HepG2 (cell line): ENCODE measurements at regions not wholly inside any gene's neighbourhood (a gene's known extent, or its start where the extent isn't known, plus 50 kb on each side); places are given as distances from the start of the nearest gene placed in this dataset.

Source experiments
- ADNP ChIP-seq: sonication (generic); formaldehyde crosslinking; IDR thresholded peaks from 2 replicates; pipeline ENCODE4 v1.4.0; 2020; ENCODE audit warnings: missing genetic modification reagents
- FOSL1 ChIP-seq: sonication (generic); formaldehyde crosslinking; IDR thresholded peaks from 2 replicates; pipeline ENCODE4 v1.9.0; 2021; ENCODE audit warnings: missing genetic modification reagents, borderline replicate concordance
- PHF8 ChIP-seq: sonication (generic); formaldehyde crosslinking; IDR thresholded peaks from 2 replicates; pipeline ENCODE4 v1.5.0; 2020; ENCODE audit warnings: missing genetic modification reagents
- RFX5 ChIP-seq: IDR thresholded peaks from 2 replicates; pipeline ENCODE4 v1.6.1; 2011; ENCODE audit warnings: low read depth, low read length, improper control_type of control experiment
- RNF2 ChIP-seq: fragments of 450-650 bp; conservative IDR thresholded peaks from 2 replicates; pipeline ENCODE4 v1.6.1; 2016; ENCODE audit warnings: low read depth
- ZNF101 ChIP-seq: sonication (generic); formaldehyde crosslinking; IDR thresholded peaks from 2 replicates; pipeline ENCODE4 v1.4.0; 2020; ENCODE audit warnings: mild to moderate bottlenecking, low read depth, missing genetic modification reagents, borderline replicate concordance
- ZNF282 ChIP-seq: fragments of 450-650 bp; IDR thresholded peaks from 2 replicates; pipeline ENCODE4 v1.6.1; 2018; ENCODE audit not compliant: partially characterized antibody
- ZNF709 ChIP-seq: sonication (generic); formaldehyde crosslinking; IDR thresholded peaks from 2 replicates; pipeline ENCODE4 v1.5.0; 2020; ENCODE audit warnings: mild to moderate bottlenecking, missing genetic modification reagents
- ZNF776 ChIP-seq: sonication (generic); formaldehyde crosslinking; IDR thresholded peaks from 2 replicates; pipeline ENCODE4 v1.4.0; 2020; ENCODE audit warnings: mild to moderate bottlenecking, missing genetic modification reagents
- TF ChIP-seq, protein P1 (sequence below): sonication (generic); formaldehyde crosslinking; IDR thresholded peaks from 2 replicates; pipeline ENCODE4 v1.5.0; 2020; ENCODE audit warnings: mild to moderate bottlenecking, missing genetic modification reagents, moderate library complexity

DNA sequence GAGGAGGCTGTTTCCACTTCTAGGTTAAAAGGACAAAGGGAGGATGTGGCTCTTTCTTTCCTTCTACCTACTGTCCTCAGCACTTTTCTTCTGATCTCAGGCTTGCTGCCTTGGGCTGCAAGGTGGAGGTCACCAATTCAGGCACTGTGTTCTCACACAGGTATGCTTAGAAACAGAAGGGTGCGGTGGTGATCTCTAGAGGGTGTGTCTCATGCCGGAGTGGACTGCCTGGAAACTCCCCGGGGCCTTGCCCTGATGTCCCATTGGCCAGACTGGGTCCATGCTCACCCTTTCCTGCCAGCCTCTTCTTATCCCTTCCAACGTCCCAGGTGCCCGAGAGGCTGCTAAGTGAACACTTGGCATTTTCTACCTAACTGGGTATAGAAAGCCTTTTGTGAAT, 1197.6 kb downstream of the AACS start:
- TF ChIP-seq FOSL1 (CRISPR knock-in tag) (no peak), RFX5 (no peak), ADNP (CRISPR knock-in tag) (no peak), PHF8 (CRISPR knock-in tag) (no peak), ZNF282 (no peak), RNF2 (no peak), ZNF101 (CRISPR knock-in tag) (no peak), ZNF709 (CRISPR knock-in tag) (no peak), ZNF776 (CRISPR knock-in tag) (no peak)
- TF ChIP-seq, protein P1, sequence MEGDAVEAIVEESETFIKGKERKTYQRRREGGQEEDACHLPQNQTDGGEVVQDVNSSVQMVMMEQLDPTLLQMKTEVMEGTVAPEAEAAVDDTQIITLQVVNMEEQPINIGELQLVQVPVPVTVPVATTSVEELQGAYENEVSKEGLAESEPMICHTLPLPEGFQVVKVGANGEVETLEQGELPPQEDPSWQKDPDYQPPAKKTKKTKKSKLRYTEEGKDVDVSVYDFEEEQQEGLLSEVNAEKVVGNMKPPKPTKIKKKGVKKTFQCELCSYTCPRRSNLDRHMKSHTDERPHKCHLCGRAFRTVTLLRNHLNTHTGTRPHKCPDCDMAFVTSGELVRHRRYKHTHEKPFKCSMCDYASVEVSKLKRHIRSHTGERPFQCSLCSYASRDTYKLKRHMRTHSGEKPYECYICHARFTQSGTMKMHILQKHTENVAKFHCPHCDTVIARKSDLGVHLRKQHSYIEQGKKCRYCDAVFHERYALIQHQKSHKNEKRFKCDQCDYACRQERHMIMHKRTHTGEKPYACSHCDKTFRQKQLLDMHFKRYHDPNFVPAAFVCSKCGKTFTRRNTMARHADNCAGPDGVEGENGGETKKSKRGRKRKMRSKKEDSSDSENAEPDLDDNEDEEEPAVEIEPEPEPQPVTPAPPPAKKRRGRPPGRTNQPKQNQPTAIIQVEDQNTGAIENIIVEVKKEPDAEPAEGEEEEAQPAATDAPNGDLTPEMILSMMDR (CRISPR knock-in tag), result no peak
